Mesenteric fat pad (tissue), 1 donor: ENCODE measurements at regions not wholly inside any gene's neighbourhood (a gene's known extent, or its start where the extent isn't known, plus 50 kb on each side); places are given as distances from the start of the nearest gene placed in this dataset.
"Not testable (repeated sequence)": the region's sequence is repeated elsewhere in the genome, so short reads cannot be mapped to it uniquely, and the experiment has no call there.

Source experiments
- DNase-seq: peaks from one replicate; pipeline ENCODE4 v3.0.0-alpha.2; 2020; ENCODE audit warnings: low spot score
- donor health status: DM: yes; HTN: yes; CAD: no.

- DNase-seq, result no peak
Observed at GRCh38 chr3:163560459-163560858, 1517.8 kb downstream of the SI start.

GRCh38 chr3:163556813-163557523 lies 1521.3 kb downstream of the SI start:
- DNase-seq, result no peak

- DNase-seq, result no peak
Observed at GRCh38 chr3:163555918-163556317, 1522.4 kb downstream of the SI start.

- no peak for DNase-seq
Observed at GRCh38 chr3:163552659-163552966, 1525.7 kb downstream of the SI start.

GRCh38 chr3:163551915-163552658 lies 1526.2 kb downstream of the SI start:
- not testable (repeated sequence) for DNase-seq

GRCh38 chr3:163548015-163548414 lies 1530.3 kb downstream of the SI start:
- DNase-seq, result no peak

- DNase-seq, result no peak
Observed at GRCh38 chr3:163547014-163547685, 1531.1 kb downstream of the SI start.

- no peak for DNase-seq
Observed at GRCh38 chr3:163543662-163544061, 1534.6 kb downstream of the SI start.

- no peak for DNase-seq
Observed at GRCh38 chr3:163541629-163542028, 1536.7 kb downstream of the SI start.

- DNase-seq, result no peak
Observed at GRCh38 chr3:163538387-163538786, 1539.9 kb downstream of the SI start.

GRCh38 chr3:163533381-163533780 lies 1544.9 kb downstream of the SI start:
- no peak for DNase-seq

- DNase-seq, result no peak
Observed at GRCh38 chr3:163523375-163523774, 1554.9 kb downstream of the SI start.

GRCh38 chr3:163521261-163521660 lies 1557.0 kb downstream of the SI start:
- DNase-seq, result no peak

GRCh38 chr3:163518065-163518464 lies 1560.2 kb downstream of the SI start:
- no peak for DNase-seq

- DNase-seq, result no peak
Observed at GRCh38 chr3:163513149-163513657, 1565.1 kb downstream of the SI start.

- DNase-seq, result no peak
Observed at GRCh38 chr3:163508206-163508605, 1570.1 kb downstream of the SI start.

GRCh38 chr3:163504974-163505373 lies 1573.3 kb downstream of the SI start:
- no peak for DNase-seq

GRCh38 chr3:163499736-163500219 lies 1578.5 kb downstream of the SI start:
- not testable (repeated sequence) for DNase-seq

GRCh38 chr3:163498842-163499735 lies 1579.2 kb downstream of the SI start:
- not testable (repeated sequence) for DNase-seq

- no peak for DNase-seq
Observed at GRCh38 chr3:163491714-163492113, 1586.6 kb downstream of the SI start.

- DNase-seq, result no peak
Observed at GRCh38 chr3:163490119-163490518, 1588.2 kb downstream of the SI start.
